GM21619 (cell line): ENCODE measurements at regions not wholly inside any gene's neighbourhood (a gene's known extent, or its start where the extent isn't known, plus 50 kb on each side); places are given as distances from the start of the nearest gene placed in this dataset.
"Not testable (repeated sequence)": the region's sequence is repeated elsewhere in the genome, so short reads cannot be mapped to it uniquely, and the experiment has no call there.

Experiments
- ATAC-seq: cut with Tn5 transposase; IDR thresholded peaks from one replicate; pipeline ENCODE4 v1.9.1; 2021; ENCODE audit not compliant: unreplicated experiment

- no peak for ATAC-seq
These were observed 148.6 kb upstream of the CDIN1 start for GRCh38 chr15:36430726-36431265.

GRCh38 chr15:36432161-36432560 lies 147.3 kb upstream of the CDIN1 start:
- ATAC-seq: no peak

DNA sequence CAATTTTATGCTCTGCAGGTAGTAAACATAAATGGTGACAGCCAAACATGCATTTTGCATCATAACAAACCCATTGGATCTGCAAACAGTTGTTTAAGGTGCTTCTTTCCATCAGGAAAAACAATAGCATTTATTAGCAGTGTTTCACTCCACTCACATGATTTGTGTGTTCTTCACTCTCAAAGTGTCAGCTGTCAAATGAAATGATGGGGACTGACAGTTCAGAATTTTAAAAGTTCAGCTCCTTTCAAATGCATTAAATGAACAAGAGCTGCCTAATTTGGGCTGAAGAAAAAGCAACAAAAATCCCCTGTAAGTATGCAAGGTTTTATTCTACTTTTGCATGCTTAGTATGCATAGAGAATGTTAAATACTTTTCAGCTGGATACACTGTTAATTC lies 145.2 kb upstream of the CDIN1 start:
- no peak for ATAC-seq

DNA sequence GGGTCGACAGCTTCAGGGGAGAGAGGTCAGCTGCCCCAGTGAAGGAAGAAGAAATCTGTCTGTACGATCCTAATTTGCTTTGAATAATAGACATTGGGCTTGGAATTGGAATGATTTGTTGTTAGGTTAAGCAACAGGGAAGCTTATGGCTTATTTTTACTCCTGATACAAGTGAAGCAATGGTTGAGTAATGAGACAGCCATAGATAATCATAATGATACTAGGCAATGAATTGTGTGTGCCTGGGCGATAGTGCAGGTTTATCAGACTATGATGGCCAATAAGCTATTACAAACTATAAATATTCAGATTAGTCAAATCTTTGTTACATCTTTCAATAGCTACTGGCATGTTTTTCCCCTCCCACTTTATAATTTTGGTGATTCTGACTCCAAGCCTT lies 140.9 kb upstream of the CDIN1 start:
- ATAC-seq: no peak

GRCh38 chr15:36447373-36447772 lies 132.1 kb upstream of the CDIN1 start:
- ATAC-seq: no peak

- no peak for ATAC-seq
These were observed 131.0 kb upstream of the CDIN1 start for GRCh38 chr15:36448418-36448817.

DNA sequence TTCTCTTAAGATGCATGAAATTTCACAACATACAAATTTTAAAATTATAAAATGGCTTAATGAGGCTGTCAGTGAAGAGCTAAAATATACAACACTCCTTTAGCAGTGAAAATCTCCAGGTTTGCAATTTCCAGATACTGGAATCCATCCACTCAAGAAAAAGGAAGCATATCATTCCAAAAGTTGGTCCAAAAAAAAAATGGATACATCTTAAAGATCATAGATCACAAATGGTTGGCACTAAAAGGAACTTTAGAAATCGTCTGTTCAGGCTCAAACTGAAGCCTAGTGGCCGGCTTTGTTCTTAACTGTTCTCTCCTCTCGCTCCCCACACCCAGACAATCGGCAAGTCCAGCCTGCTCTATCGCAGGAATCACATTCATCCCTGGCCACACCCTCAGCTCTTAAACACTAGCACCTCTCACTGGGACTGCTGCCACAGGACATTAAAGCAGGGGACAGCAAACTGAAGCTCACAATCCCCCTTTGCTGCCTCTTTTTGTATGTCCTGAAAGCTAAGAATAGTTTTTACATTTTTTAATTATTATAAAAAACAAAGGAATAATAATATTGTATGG lies 130.3 kb upstream of the CDIN1 start:
- ATAC-seq: no peak

DNA sequence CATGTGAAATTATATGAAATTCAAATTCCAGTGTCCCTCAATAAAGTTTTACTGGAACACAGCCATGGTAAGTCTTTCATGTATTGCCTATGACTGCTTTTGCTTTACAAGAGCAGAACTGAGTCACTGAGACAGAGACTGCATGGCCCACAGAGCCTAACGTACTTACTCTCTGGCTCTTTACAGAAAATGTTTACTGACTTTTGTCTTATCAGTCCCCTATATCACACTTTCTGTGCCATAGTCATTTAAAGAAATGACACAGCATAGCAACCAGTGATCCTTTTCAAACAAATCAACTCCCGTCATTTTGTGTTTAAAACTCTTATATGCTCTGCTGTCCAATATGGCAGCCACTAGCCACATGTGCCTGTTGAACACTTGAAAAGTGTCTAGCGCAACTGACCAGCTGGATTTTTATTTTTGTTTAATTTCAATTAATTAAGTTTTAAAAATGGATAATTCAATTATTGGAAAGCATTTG lies 129.7 kb upstream of the CDIN1 start:
- ATAC-seq: no peak

GRCh38 chr15:36454244-36454643 lies 125.2 kb upstream of the CDIN1 start:
- not testable (repeated sequence) for ATAC-seq

DNA sequence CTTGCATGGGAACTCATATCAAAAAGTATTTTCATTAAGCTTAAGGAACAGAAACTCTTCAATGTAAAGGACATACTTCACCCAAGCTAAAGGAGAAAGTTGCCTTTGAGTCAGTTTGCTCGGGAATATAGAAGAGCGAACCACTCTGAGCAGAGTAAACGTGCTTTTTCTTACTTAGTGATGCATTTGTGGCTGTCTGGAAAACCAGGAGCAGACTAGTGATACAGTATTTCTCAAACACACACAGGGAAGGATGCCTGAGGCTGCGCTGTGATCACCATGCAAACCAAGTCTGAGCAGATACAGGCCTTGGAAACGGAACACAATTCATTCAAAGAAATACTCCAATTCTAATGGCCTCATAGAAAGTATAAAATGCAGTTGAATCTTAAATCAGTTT lies 121.0 kb upstream of the CDIN1 start:
- ATAC-seq: no peak

DNA sequence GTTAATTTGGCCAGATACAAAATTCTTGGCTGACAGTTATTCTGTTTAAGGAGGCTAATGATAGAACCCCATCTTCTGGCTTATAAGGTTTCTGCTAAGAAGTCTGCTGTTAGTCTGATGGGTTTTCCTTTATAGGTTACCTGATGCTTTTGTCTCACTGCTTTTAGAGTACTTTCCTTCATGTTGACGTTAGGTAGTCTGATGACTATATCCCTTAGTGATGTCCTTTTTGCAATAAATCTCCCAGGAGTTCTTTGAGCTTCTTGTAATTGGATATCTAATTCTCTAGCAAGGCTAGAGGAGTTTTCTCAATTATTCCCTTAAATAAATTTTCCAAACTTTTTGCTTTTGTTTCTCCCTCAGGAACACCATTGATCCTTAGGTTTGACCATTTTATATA lies 114.1 kb upstream of the CDIN1 start:
- ATAC-seq: no peak

DNA sequence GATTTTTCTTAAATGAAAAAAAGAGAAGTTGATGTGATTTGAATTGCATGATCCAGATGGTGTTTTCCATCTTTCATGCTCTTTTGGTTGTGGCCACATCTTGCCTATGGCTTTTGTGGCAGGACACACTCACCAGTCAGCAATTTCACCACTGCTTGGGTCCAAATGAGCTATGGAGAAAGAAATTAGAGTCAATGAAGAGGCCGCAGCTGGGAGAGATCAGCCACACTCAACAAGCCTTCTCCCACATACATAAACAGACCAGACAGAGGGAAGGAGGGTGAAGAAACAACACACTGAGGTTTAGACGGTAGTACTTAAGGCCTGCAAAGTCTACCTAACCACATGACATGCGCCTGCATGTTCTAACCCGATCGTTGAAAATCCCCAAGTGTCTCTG lies 110.7 kb upstream of the CDIN1 start:
- no peak for ATAC-seq

- no peak for ATAC-seq
These were observed 110.0 kb upstream of the CDIN1 start for GRCh38 chr15:36469311-36469966.

DNA sequence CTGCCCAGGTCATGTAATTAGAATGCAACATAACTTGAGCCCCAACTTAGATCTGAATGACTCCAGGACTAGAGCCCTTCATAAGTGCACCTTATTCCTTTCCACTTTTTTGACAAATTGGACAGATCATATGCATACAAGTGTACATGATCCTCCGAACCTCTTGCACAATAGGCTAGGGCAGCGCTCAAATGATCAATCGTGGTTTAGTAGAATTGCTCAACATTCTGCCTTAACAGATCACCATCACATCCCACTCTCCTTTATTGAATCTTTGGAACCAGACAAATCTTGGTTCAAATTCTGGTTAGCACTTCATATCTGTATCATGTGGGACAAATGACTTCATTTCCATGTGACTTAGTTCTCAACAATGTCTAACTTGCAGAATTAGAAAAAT lies 106.8 kb upstream of the CDIN1 start:
- no peak for ATAC-seq

DNA sequence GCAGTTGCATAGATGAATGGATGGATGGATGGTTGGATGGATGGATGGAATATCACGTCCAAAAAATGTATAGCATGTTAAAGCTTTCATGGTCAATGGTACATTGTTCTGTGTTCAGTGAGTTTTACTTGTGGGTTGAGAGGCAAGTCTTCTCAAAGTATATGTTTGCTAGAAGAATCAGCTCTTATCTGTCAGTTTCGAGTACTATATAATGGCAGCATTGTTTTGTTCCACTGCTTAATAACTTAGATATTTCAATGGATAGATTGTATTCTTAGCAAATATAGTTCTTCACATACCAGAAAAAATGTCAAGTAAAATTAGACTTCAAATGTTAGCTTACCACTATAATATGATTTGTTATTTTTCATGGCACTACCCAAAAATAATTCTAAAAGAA lies 100.9 kb upstream of the CDIN1 start:
- ATAC-seq: no peak

DNA sequence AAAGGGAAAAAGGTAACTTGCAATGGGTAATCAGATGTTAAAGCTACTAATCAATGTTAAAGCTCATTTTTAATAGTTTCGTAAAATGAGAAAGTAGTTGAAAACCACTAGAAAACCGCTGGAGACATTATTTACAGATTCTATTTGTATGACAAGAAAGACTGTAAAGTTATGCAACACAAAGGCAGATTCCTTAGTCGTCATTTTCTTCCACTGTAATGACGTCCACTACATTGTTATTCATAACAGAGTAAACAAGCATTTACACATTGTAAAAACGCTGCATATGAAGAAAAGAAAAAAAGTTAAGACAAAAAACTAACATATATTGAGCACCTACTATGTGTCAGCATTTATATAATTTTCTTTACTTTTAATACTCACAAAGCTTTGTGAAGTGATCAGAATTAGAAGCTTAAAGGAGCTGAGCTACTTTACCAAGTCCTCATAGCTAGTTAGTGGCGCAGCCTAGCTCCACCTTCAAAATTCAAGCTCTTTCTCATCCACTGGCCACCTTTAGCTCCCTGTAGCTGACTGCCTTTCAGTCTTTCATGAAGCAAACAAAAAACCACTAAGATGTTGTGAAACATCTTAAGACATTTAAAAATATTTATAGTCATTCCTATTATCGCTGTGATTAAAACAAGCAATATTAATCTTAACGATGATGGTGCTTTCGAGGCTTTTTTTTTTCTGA lies 100.1 kb upstream of the CDIN1 start:
- ATAC-seq: no peak

- no peak for ATAC-seq
These were observed 98.3 kb upstream of the CDIN1 start for GRCh38 chr15:36481156-36481555.

GRCh38 chr15:36483409-36483808 lies 96.0 kb upstream of the CDIN1 start:
- no peak for ATAC-seq

GRCh38 chr15:36484038-36484778 lies 95.2 kb upstream of the CDIN1 start:
- no peak for ATAC-seq

- ATAC-seq: no peak
These were observed 87.5 kb upstream of the CDIN1 start for GRCh38 chr15:36491912-36492311.

DNA sequence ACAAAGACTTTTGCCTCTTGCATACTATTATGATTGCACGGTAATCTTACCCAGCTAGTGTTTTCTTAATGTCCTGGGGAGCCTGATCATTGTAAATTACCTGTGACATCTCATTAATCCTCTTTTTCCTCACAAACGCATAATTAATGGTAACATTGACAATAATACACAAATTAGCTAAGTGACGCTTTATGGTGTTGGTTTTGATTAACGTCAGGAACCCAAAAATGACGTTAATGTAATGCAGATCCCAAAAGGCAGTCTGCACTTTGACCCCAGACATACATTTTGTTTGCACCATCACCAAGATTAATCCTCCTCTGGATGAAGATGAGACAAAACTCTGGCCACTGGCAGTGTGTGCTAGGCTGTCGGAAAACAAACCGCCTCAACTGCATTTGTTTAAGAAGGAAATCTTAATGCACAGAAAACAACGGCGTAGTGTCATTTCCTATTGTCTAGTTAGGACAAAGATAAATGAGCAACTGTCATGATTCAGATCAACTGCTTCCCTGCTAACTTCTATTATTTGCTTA lies 83.9 kb upstream of the CDIN1 start:
- ATAC-seq: no peak
